MG63 (cell line): ENCODE measurements at regions not wholly inside any gene's neighbourhood (a gene's known extent, or its start where the extent isn't known, plus 50 kb on each side); places are given as distances from the start of the nearest gene placed in this dataset.

ENCODE experiments used
- DNase-seq: peaks from one replicate; pipeline ENCODE4 v3.0.0-alpha.2; 2020
- H3K27me3 ChIP-seq: fragments of 250-450 bp; sonication (Bioruptor Pico); 2 replicates; pipeline ENCODE4 v1.5.1; 2020; ENCODE audit warnings: mild to moderate bottlenecking, moderate library complexity
- H3K36me3 ChIP-seq: fragments of 250-450 bp; sonication (Bioruptor Pico); 2 replicates; pipeline ENCODE4 v1.5.1; 2020; ENCODE audit warnings: mild to moderate bottlenecking, moderate library complexity
- H3K4me3 ChIP-seq: fragments of 250-450 bp; sonication (Bioruptor Pico); 2 replicates; pipeline ENCODE4 v1.5.1; 2020; ENCODE audit warnings: mild to moderate bottlenecking, moderate library complexity
- H3K9me3 ChIP-seq: fragments of 250-450 bp; sonication (Bioruptor Pico); 2 replicates; pipeline ENCODE4 v1.5.1; 2020; ENCODE audit warnings: mild to moderate bottlenecking, moderate library complexity

DNA sequence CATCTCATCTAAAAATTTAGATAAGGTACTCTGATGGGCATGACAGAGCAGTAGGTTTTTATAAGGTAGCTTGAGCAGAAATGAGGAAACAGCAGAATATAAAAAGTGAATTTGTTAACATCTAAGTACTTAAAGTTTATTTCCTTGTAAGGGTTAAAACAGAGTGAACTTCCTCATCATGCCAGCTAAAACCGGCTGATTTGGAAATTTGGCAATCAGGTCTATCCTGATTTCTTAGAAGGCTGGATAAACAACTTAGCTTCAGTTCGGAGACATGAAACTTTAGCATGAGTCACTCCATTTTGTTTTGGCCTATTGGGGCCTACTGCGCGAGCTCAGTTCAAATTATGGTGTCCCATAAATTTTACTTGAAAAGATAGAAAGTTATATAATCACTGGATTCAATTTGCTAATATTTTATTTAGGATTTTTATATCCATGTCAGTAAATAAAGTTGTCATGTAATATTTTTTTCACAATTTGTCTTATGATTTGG is 241.6 kb upstream of the RORB start:
- no peaks in the 10 kb centered on the region for H3K36me3 ChIP-seq
- H3K27me3 ChIP-seq, result no peaks in the 10 kb centered on the region
- H3K9me3 ChIP-seq, result no peaks in the 10 kb centered on the region
- no peak for DNase-seq
- H3K4me3 ChIP-seq, result no peak overlapping the region

DNA sequence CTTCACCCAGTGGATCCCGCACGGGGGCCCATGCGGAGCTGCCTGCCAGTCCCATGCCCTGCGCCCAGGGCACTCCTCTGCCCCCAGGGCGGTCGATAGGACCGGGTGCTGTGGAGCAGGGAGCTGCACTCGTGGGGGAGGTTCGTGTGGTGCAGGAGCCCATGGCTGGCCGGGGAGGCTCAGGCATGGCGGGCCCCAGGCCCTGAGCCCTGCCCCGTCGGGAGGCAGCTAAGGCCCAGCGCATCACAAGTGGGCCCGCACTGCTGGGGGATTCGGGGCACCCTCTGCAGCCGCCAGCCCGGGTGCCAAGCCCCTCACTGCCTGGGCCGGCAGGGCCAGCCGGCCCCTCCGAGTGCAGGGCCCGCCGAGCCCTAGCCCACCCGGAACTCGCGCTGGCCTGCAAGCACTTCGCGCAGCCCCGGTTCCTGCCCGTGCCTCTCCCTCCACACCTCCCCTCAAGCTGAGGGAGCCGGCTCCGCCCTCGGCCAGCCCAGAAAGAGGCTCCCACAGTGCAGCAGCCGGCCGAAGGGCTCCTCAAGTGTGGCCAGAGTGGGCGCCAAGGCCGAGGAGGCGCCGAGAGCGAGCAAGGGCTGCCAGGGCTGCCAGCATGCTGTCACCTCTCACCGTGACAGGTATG is 221.1 kb upstream of the RORB start:
- no peaks in the 10 kb centered on the region for H3K27me3 ChIP-seq
- no peaks in the 10 kb centered on the region for H3K36me3 ChIP-seq
- H3K9me3 ChIP-seq, result no peaks in the 10 kb centered on the region
- H3K4me3 ChIP-seq, result no peak overlapping the region
- no peak for DNase-seq

DNA sequence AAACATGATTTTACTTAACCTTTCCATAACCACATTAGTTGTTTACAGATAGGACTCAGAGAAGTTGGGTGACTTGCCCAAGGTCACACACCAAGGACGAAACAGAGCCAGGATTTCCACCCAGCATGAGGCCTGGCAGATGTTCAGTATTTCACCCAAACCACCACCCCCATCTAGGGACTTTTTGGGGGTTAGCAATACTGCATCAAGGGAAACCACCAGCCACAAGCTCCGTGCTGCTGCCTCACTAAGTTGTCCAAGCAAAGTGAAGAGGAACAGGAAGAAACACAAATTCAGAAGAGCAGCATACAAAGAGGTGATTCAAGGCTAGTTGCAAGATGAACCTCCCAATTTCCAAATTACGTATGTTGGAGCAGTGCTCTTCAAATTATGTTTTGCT is 219.6 kb upstream of the RORB start:
- no peaks in the 10 kb centered on the region for H3K27me3 ChIP-seq
- DNase-seq, result no peak
- no peaks in the 10 kb centered on the region for H3K36me3 ChIP-seq
- no peaks in the 10 kb centered on the region for H3K9me3 ChIP-seq
- H3K4me3 ChIP-seq, result no peak overlapping the region

DNA sequence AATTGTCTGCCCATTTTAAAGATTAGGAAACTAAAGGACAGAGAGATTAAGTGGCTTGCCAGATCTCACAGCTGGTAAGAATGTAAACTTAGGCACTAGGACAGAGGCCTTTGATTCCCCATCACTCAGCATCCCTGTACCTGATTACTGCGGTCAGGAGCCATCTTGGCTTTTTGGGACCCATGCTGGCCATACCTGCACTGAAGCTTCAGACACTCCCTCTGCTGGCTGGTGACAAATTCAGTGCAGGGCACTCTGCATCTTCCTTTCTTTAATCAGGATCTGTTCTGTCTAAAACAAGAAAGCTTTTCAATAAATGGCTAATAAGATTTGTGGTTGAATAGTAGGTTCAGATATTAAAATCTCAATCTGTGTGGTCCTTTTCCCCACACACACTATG is 215.5 kb upstream of the RORB start:
- Histone ChIP-seq H3K4me3 (no peak overlapping the region), H3K27me3 (no peaks in the 10 kb centered on the region), H3K9me3 (no peaks in the 10 kb centered on the region), H3K36me3 (no peaks in the 10 kb centered on the region)
- no peak for DNase-seq

DNA sequence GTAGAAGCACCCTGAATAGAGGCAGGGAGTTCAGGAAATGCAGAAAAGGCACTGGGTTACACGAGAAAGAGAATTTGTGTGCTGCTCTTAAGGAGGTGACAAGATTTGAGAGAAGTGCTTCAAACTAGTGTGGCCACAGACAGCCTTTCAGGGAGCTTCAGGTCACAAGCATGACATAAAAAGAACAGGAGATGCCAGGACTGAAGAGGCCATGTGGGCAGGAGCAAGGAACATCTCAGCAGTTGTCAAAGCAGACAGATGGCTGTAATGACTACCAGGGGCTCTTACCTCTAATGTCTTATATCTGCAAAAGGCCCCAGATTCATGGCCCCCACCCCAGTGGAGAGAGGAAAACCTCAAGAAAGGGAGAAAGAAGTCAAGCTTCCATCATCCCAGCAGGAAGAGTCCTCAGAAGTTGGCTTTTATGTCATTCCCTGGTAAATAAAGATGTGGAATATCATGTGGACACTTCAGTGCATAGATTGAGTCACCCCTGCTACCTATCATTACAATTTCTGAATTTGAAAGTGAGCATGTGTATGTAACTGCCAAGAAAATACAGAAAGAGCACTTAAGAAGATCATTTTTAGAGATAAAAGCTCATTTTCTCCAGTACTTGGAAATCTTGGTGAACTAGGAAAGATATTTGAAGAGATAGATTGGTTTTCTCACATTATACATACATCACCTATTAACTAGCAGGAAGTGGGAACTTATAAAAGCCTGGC is 214.4 kb upstream of the RORB start:
- Histone ChIP-seq H3K27me3 (no peaks in the 10 kb centered on the region), H3K36me3 (no peaks in the 10 kb centered on the region), H3K4me3 (no peak overlapping the region), H3K9me3 (no peaks in the 10 kb centered on the region)
- DNase-seq, result no peak

DNA sequence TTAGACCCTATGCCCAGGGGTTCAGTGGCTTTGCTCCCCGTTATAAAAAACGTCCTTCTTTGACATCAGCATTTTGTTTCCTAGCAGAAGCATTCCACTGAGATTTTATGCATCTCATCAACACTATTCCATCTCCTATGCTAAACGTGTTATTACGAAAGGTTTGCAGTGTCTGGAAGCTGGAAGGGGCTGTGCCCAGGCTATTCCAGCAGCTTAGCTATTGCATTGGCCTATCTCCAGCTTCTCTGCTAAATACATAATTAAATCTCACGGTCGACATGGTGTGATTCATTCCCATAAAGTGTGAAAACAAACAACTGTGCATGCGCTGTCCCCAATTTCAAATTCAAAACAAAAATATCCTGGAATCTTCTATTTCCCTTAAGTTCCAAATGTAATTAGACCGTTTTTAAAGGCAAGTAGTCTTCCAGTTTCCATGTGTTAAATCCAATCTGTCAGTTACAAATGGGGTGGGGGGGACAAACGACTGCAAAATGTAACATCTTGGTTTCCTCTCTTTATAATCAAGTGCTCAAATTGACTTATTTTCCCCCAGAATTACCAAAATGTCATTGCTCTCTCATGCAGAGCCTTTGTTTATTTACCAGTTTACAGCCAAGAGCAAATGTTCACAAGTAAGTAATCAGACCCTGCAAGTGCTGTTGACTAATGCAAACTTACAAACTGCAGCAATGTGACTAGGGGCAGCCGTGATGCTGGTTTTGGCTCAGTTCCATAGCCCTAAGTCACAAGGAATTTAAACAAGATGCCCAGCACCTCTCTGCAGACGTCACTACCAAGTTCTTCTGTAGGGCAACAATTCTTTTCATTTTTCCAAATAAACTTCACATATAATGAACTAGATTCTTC is 212.3 kb upstream of the RORB start:
- H3K4me3 ChIP-seq, result no peak overlapping the region
- DNase-seq, result peak; percentile 46
- no peaks in the 10 kb centered on the region for H3K27me3 ChIP-seq
- no peaks in the 10 kb centered on the region for H3K9me3 ChIP-seq
- no peaks in the 10 kb centered on the region for H3K36me3 ChIP-seq

DNA sequence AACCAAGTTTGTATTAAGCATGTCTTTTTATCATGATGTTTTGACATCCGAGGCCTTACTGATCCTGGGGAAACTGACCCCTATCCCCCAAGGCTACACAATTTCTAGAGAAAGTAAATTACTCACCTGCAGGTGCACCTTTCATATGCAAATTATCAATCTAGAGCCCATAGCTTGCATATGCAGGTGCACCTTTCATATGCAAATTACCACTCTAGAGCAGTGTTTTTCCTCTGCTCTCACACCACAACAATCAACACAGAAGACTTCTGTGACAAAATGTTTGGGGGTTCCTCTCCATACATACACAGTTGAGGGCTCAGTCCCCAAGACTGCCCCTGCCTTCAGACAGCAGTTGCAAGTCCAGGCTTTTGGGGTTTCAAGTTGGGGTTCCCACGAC is 203.7 kb upstream of the RORB start:
- Histone ChIP-seq H3K27me3 (no peaks in the 10 kb centered on the region), H3K4me3 (no peak overlapping the region), H3K9me3 (no peaks in the 10 kb centered on the region), H3K36me3 (no peaks in the 10 kb centered on the region)
- DNase-seq, result no peak

DNA sequence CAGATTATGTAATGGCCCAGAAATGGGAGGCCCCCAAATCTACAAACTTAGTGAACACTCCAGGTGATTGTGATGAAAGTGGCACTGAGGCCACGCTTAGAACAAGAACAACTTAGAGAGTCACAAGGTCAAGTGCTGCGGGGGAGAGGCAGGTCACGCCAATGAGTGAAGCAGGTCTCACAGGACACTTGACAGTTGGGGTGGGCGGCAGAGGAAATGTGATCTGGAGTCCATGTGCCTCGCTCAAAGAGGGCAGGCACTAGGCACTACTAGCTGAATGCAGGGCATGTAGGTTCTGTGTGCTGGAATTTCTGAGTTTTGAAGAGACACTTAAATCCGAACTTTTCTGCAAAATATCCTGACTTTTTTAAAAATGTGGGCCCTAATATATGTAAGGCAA is 193.2 kb upstream of the RORB start:
- no peak for DNase-seq
- H3K36me3 ChIP-seq, result no peaks in the 10 kb centered on the region

DNA sequence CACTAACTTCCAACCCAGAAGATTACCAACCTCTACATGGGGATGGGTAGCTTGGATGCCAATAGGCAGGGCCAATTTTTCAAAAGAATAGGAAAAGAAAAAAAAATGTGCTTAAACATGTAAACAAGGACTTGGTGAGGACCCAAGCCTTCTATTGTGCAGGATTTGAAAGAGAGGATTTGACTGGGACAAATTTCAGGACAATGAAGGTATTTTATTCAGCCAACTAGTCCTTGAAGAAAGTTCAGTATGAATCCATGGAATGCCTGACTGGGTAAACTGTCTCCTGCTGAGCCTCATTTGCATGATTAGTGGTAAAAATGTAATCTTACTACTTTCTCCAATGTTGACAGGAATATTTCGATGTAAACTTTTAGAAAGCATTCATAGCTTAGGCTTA is 192.5 kb upstream of the RORB start:
- Histone ChIP-seq H3K27me3 (no peaks in the 10 kb centered on the region), H3K9me3 (no peaks in the 10 kb centered on the region), H3K36me3 (no peaks in the 10 kb centered on the region), H3K4me3 (no peak overlapping the region)
- DNase-seq, result no peak

More for the DNA sequence above, 193.2 kb upstream of the RORB start:
- Histone ChIP-seq H3K9me3 (no peaks in the 10 kb centered on the region), H3K4me3 (no peak overlapping the region), H3K27me3 (no peaks in the 10 kb centered on the region)

DNA sequence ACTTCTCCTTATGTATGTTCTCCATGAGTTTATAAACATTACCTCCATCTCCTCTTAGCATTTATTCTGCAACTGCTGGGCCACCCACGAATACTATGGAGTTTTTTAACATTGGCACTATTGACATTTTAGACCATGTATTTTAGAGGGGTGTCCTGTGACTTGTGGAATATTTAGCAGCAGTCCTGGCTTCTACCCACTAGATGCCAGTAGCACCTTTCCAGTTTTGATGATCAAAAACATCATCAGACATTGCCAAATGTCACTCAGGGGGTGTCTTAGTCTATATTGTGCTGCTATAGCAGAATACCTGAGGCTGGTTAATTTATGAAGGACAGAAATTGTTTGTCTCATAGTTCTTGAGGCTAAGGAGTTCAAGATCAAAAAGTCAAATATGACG is 187.5 kb upstream of the RORB start:
- Histone ChIP-seq H3K36me3 (no peaks in the 10 kb centered on the region), H3K9me3 (no peaks in the 10 kb centered on the region), H3K4me3 (no peak overlapping the region), H3K27me3 (no peaks in the 10 kb centered on the region)
- DNase-seq, result no peak

DNA sequence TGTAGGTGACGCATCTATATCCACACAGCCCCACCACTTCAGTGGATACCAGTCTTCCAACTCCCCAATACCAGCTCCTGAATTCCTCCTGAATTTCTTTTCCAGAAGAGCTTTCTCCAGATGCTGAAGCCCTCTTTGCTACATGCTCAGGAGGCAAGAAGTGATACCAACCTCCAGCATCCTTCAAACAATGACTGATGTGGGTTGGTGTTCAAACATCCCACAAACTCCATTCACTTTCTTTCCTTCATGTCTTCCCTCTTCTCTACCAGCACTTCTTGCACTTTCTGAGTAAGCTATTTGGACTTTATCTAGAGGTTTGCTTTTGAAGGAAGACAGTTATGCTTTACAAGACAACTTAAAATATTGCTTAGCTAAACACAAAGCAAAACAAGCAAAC is 179.9 kb upstream of the RORB start:
- no peaks in the 10 kb centered on the region for H3K27me3 ChIP-seq
- H3K4me3 ChIP-seq, result no peak overlapping the region
- no peaks in the 10 kb centered on the region for H3K9me3 ChIP-seq
- DNase-seq, result no peak
- no peaks in the 10 kb centered on the region for H3K36me3 ChIP-seq

DNA sequence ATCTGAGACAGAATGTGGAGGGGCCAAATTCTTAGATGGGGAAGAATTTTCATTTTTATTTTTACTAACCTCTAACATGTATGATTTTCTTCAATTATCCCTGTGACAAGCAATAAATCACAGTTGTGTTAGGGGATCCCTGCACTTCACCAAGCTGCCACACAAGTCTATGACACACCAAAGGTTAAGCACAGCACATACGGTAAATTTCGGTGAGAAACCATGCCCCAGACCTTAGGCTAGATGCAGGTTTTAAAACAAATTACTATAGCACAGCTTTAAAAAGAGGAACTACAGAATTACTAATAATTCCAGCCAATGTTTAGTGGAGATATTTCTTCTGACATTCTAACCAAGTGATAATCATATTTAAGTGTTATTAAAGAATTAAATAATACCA is 175.7 kb upstream of the RORB start:
- Histone ChIP-seq H3K9me3 (no peaks in the 10 kb centered on the region), H3K27me3 (no peaks in the 10 kb centered on the region), H3K4me3 (no peak overlapping the region), H3K36me3 (no peaks in the 10 kb centered on the region)
- no peak for DNase-seq

DNA sequence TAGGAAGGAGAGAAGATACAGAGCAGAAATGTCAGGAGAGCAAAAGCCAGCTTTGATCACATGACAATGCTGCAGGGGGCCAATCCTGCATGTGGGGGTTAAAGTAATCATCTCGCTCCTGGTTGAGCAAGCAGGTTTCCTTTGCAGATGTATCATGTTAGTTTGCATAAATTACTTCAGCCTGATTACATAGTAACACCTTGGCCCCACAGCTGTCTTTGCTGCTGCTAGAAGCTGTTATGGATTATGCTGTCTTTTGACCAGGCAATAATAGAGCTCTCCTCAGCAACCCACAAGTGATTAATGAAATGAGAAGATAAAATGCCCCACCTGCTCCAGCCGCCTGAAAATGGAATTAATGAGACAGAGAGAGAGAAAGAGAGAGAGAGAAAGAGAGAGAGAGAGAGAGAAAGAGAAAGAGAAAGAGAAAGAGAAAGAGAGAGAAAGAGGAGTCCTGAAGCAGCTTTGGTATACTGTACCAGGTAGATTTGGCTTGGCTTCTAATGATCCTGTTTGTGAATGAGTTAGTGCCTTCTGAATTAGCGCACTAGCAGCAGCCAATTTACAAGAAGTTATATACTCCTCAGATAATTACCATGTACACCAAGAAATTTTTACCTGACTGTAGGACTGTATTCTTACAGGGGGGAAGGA is 174.3 kb upstream of the RORB start:
- DNase-seq, result no peak
- Histone ChIP-seq H3K4me3 (no peak overlapping the region), H3K9me3 (no peaks in the 10 kb centered on the region), H3K36me3 (no peaks in the 10 kb centered on the region), H3K27me3 (no peaks in the 10 kb centered on the region)

DNA sequence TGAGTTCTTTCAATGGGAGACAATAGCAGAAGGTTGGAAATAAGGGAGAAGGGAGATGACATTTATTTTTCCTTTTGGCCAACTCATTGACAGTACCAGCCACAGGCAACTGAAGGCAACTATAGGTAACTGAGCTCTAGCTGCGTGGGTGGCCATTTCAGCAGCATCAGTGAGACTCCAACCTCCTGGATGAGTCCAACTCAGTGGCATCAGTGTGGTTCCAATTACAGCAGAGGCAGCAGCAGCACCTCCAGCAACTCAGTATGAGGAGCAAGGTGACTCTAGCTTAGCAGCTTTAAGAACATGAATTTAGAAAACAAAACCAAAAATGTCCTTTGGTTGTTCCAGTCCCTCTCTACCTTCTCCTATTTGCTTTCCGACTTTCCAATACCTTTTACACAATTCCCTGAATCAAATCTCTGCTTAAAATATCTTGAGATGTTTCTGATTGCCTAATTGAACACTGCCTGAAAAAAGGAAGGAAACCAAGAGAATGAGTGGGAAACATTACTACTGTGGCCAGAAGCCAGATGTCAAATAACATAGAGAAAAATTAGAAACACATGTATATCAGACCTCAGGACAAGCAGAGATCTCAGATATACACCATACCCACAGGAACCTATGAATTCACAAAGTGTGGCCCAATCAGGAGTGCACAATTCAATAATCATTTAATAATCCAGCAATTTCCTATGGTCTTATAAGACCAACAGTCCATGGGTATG is 166.5 kb upstream of the RORB start:
- no peaks in the 10 kb centered on the region for H3K36me3 ChIP-seq
- DNase-seq, result no peak
- no peaks in the 10 kb centered on the region for H3K9me3 ChIP-seq
- H3K27me3 ChIP-seq, result no peaks in the 10 kb centered on the region
- H3K4me3 ChIP-seq, result no peak overlapping the region

DNA sequence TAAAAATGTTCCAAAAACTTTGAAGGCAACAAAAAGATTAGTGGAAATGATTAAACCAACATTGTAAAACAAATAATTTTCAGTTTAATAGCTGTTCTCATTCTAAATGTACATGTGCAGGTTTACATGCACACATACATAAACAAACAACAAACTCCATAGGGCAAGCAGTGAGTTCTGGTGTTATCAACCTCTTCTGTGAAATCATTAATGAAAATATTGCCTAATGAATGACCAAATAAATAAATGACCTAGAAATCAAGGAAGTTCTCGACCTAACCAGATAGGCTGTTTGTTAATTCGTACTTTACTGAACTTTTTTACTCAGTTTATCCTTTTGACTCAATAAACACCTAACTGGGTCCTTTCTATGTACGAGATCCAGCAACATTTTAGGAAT is 165.5 kb upstream of the RORB start:
- DNase-seq, result no peak
- Histone ChIP-seq H3K9me3 (no peaks in the 10 kb centered on the region), H3K27me3 (no peaks in the 10 kb centered on the region), H3K36me3 (no peaks in the 10 kb centered on the region), H3K4me3 (no peak overlapping the region)

DNA sequence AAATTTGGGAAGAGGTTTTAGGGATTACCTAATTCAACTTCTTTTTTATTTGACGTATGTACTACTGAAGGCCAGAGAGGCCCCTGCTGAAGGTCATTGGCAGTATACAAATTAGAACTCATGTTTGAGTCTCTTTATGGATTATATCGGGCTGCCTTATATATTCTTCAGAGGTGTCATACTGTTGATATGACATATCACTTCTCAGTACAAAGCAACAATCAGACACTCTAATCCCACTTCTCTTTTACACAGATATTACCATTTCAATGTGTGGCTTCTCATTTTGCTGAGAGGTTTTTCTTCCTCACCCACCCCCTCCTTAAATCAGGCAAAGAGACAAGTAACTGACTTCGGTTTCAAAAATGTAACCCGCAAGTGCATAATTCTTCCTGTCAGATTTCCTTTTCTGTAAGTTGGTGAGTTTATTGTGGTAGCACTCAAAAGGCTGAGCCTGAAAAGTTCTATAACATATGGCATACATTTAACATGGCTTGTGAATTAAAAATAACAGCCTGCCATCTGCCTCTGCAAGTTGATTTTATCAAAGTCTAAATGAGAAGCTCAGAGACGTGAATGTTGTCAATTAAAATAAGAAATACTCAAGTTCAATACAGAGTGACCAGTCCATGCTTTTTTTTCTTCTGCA is 163.6 kb upstream of the RORB start:
- H3K4me3 ChIP-seq, result no peak overlapping the region
- no peak for DNase-seq
- H3K36me3 ChIP-seq, result no peaks in the 10 kb centered on the region
- H3K27me3 ChIP-seq, result no peaks in the 10 kb centered on the region
- no peaks in the 10 kb centered on the region for H3K9me3 ChIP-seq
